ENCODE measurements at regions not wholly inside any gene's neighbourhood (a gene's known extent, or its start where the extent isn't known, plus 50 kb on each side); places are given as distances from the start of the nearest gene placed in this dataset.

DNA sequence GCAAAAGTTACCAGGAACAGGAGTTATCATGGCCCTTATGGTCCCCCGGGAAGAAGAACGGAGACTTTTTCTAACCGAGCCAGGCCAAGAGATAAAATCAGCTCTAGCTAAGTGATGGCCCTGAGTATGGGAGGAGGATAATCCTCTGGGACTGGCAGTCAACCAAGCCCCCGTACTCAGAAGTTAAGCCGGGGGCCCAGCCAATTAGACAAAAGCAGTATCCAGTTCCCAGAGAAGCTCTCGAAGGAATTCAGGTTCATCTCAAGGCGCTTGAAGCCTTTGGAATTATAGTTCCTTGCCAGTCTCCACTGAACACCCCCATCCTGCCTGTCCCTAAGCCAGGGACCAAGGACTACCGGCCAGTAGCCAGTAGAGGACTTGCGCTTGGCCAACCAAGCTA is 365.3 kb upstream of the TCF4 start:
- TF ChIP-seq POLR2A (IDR thresholded peaks at IDR 0.05) (no peak), CTCF (IDR thresholded peaks at IDR 0.05) (no peak)

Measured in gastroesophageal sphincter (tissue), 3 donors.